Heart left ventricle (tissue), 16 donors: ENCODE measurements at regions not wholly inside any gene's neighbourhood (a gene's known extent, or its start where the extent isn't known, plus 50 kb on each side); places are given as distances from the start of the nearest gene placed in this dataset.

Experiments used
- ATAC-seq, 4 donors: fragments of 200-7000 bp; cut with Tn5 transposase; one replicate each; pipeline ENCODE4 v1.9.1; 2020 to 2022; ENCODE audit warnings: moderate library complexity in 4 of 4, mild to moderate bottlenecking in 3 of 4, moderate number of reproducible peaks in 1 of 4
- DNase-seq, 5 donors: peaks; one replicate each; pipeline ENCODE4 v3.0.0-alpha.2; 2020
- H3K27ac ChIP-seq, 12 donors: fragments of 200-600 bp; sonication (generic) in 4 of 12; one replicate each; pipeline versions ENCODE4 v1.5.0 to v1.8.0; 2016 to 2022; ENCODE audit warnings: mild to moderate bottlenecking in 2 of 12
- H3K27me3 ChIP-seq, 9 donors: fragments of 200-600 bp; sonication (generic) in 2 of 9; one replicate each; pipeline versions ENCODE4 v1.5.1 to v1.8.0; 2016 to 2022; ENCODE audit warnings: mild to moderate bottlenecking in 3 of 9
- H3K36me3 ChIP-seq, 9 donors: fragments of 200-600 bp; sonication (generic) in 2 of 9; one replicate each; pipeline versions ENCODE4 v1.5.0 to v1.8.0; 2018 to 2022; ENCODE audit warnings: mild to moderate bottlenecking in 2 of 9
- H3K4me1 ChIP-seq, 12 donors: fragments of 200-600 bp; sonication (generic) in 4 of 12; one replicate each; pipeline versions ENCODE4 v1.5.0 to v1.8.0; 2016 to 2022; ENCODE audit warnings: mild to moderate bottlenecking in 3 of 12
- H3K4me3 ChIP-seq, 12 donors: fragments of 200-600 bp; sonication (generic) in 4 of 12; one replicate each; pipeline versions ENCODE4 v1.5.0 to v1.8.0; 2017 to 2022; ENCODE audit warnings: mild to moderate bottlenecking in 9 of 12, moderate library complexity in 4 of 12
- H3K9me3 ChIP-seq, 12 donors: fragments of 200-600 bp; sonication (generic) in 4 of 12; one replicate each; pipeline versions ENCODE4 v1.5.0 to v1.8.0; 2016 to 2022; ENCODE audit warnings: mild to moderate bottlenecking in 1 of 12
- POLR2A ChIP-seq, 2 donors: fragments of 450-650 bp; IDR thresholded peaks; one replicate each; pipeline ENCODE4 v1.6.1; 2017; ENCODE audit warnings: antibody characterized with exemption in 2 of 2, mild to moderate bottlenecking in 2 of 2, moderate library complexity in 2 of 2
- WGBS, 4 donors: extraction: QIAGEN DNeasy Blood & Tissue Kit in 2 of 4; methylation state at CpG; one replicate each; pipeline versions ENCODE4 v1.1.5 to v1.1.7; 2013 to 2018; 5-methylcytosine and 5-hydroxymethylcytosine counted together
- intact Hi-C, 10 donors: fragments of 100-400 bp; cut with DNase I; formaldehyde crosslinking; loops; one replicate each; pipeline versions ENCODE4 v1.11.1 to v1.14.2; 2022
- TF ChIP-seq, protein P1 (sequence below), 12 donors: fragments of 200-600 bp; sonication (generic) in 4 of 12; IDR thresholded peaks; one replicate each; pipeline versions ENCODE4 v1.5.0 to v1.8.0; 2018 to 2022; ENCODE audit warnings: antibody characterized with exemption in 12 of 12, mild to moderate bottlenecking in 5 of 12
- donor health status: ischemic (EF 13 %, LVEDD 7.1; RV severe dilation, severe dysfunction).
- donor health status: healthy with polysubstance abuse.
- donor health status: DM: no; HTN: yes; CAD: no.
- donor health status: DM: no; HTN: no; CAD: no.
- donor health status: ischemic (EF 25% LVEDD 6.9; RV normal size, moderate dysfunction).
- donor health status: ischemic (EF 25% LVEDD 5.7; RV mildly dilated, moderate dysfunction).
- donor health status: healthy.
- donor health status: DM: yes; HTN: yes; CAD: no.
- donor health status: ischemic (EF 35%, LVEDD 5.7; RV mildly dilated, moderate dysfunction).
- donor health status: nonischemic (EF 11% LVEDD 7.7; RV severe dilation, severe dysfunction).
- donor health status: DM: yes; HTN: yes; CAD: no.
- donor health status: PGD.
- donor health status: ischemic (EF 29% LVEDD 5.4; RV normal size, mild dysfunction).
- donor health status: nonischemic (EF 23%, LVEDD 6.1; RV moderate dilation, normal function).

DNA sequence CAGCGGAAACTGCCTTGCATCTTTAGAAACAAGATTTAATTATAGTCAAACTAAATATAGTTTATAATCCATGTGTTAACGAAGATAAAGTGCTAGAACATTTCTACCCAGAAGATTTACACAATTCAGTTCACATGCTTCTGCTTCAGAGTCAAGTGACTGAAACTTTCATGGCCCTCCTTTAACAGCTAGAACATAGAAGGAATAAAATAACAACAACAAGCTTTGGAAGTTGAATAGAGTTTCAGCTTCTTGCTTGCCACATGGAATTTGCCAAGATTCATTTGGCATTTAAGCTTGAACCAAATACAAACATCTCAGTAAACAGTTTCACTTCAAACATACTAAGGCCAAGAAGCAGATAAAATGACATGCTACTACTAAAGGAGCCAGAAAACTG, 676.3 kb upstream of the ANO3 start:
- ATAC-seq (no peak), DNase-seq (no peak)
- intact Hi-C loops, result no loop called here
- no peaks in the 10 kb centered on the region for H3K27me3 ChIP-seq
- H3K4me1 ChIP-seq, result no peaks in the 10 kb centered on the region
- 50 to 61% (median 55%) methylated on average over 2 of the region's 2 CpGs for whole genome bisulfite sequencing, 4 donors
- TF ChIP-seq, protein P1, sequence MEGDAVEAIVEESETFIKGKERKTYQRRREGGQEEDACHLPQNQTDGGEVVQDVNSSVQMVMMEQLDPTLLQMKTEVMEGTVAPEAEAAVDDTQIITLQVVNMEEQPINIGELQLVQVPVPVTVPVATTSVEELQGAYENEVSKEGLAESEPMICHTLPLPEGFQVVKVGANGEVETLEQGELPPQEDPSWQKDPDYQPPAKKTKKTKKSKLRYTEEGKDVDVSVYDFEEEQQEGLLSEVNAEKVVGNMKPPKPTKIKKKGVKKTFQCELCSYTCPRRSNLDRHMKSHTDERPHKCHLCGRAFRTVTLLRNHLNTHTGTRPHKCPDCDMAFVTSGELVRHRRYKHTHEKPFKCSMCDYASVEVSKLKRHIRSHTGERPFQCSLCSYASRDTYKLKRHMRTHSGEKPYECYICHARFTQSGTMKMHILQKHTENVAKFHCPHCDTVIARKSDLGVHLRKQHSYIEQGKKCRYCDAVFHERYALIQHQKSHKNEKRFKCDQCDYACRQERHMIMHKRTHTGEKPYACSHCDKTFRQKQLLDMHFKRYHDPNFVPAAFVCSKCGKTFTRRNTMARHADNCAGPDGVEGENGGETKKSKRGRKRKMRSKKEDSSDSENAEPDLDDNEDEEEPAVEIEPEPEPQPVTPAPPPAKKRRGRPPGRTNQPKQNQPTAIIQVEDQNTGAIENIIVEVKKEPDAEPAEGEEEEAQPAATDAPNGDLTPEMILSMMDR (IDR thresholded peaks at IDR 0.05), result no peak
- no peak for TF ChIP-seq POLR2A (IDR thresholded peaks at IDR 0.05)
- peaks cover 0 to 8% (median 0%) of the 10 kb centered on the region in 12 donors for H3K9me3 ChIP-seq
- H3K36me3 ChIP-seq, result no peaks in the 10 kb centered on the region
- no peak overlapping the region for H3K27ac ChIP-seq
- no peak overlapping the region for H3K4me3 ChIP-seq

DNA sequence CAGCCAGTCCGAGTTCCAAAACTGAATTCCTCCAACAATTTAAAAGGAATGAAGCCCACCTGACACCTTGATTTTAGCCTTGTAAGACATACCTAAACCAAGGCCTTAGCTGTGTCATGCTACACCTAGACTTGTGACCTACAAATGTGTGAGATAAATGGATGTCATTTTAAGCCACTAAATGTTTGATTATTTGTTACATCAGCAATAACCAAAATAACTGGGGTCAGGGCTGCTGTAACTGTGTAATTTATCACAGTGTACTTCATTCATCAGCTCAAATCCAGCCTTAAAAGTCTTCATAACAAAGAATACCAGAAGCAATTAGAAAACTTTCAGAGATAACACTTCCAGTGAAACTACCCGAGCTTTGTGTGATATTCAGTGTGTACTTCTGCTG, 673.0 kb upstream of the ANO3 start:
- intact Hi-C loops, result no loop called here
- ATAC-seq (no peak), DNase-seq (no peak)
- 26 to 52% (median 43%) methylated on average over 2 of the region's 2 CpGs for WGBS, 4 donors
- no peak overlapping the region for H3K4me3 ChIP-seq
- TF ChIP-seq POLR2A (IDR thresholded peaks at IDR 0.05), result no peak
- TF ChIP-seq, protein P1 (IDR thresholded peaks at IDR 0.05), result no peak
- no peaks in the 10 kb centered on the region for H3K9me3 ChIP-seq
- H3K27me3 ChIP-seq, result no peaks in the 10 kb centered on the region
- H3K4me1 ChIP-seq, result no peaks in the 10 kb centered on the region
- H3K36me3 ChIP-seq, result no peaks in the 10 kb centered on the region
- H3K27ac ChIP-seq, result no peak overlapping the region

DNA sequence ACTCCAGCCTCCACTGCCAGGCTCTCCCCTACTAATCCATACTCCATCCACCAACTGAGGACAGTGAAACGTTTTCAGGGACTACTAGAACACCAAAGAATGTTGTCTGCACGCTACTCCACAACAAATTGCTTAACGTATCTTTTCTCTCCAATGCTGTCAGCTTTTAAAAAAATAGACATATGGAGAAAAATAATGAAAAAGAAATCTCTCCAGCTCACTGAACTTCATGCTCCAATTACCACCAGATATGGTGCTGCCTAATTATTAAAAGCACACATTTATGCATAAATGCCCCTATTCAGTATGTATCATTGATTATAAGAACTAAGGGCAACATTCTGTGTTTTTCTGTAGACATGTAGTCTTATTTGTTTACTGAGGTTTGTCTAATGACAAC, 672.2 kb upstream of the ANO3 start:
- no peaks in the 10 kb centered on the region for H3K9me3 ChIP-seq
- DNase-seq (no peak), ATAC-seq (no peak)
- no peaks in the 10 kb centered on the region for H3K4me1 ChIP-seq
- H3K27ac ChIP-seq, result no peak overlapping the region
- no peaks in the 10 kb centered on the region for H3K36me3 ChIP-seq
- intact Hi-C loops, result no loop called here
- 54 to 65% (median 61%) methylated on average over 3 of the region's 3 CpGs for WGBS, 4 donors
- H3K27me3 ChIP-seq, result no peaks in the 10 kb centered on the region
- no peak for TF ChIP-seq POLR2A (IDR thresholded peaks at IDR 0.05)
- TF ChIP-seq, protein P1 (IDR thresholded peaks at IDR 0.05), result no peak
- H3K4me3 ChIP-seq, result no peak overlapping the region

DNA sequence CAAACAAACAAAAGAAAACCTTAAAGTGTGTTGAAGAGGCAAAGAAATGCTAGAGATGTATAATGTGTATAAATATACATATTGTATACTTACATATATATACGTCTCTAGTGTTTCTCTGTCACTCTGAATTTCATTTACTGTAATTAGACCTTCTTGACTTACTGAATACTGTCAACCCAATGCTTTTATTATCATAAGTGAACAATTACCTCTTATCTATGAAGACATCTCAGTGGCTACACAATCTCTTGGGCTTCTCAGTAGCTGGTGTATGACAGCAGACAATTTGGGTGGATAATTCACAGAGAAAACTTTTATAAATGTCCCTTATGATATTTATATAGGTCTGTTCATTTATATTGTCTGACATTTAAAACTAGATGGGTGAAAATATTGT, 664.1 kb upstream of the ANO3 start:
- H3K27me3 ChIP-seq, result no peaks in the 10 kb centered on the region
- DNase-seq (no peak), ATAC-seq (no peak)
- no peaks in the 10 kb centered on the region for H3K36me3 ChIP-seq
- 66 to 87% (median 70%) methylated on average over 1 of the region's 1 CpG for WGBS, 4 donors
- no peak overlapping the region for H3K4me3 ChIP-seq
- H3K4me1 ChIP-seq, result no peaks in the 10 kb centered on the region
- intact Hi-C loops, result no loop called here
- H3K27ac ChIP-seq, result no peak overlapping the region
- H3K9me3 ChIP-seq, result no peaks in the 10 kb centered on the region
- TF ChIP-seq, protein P1 (IDR thresholded peaks at IDR 0.05), result no peak
- no peak for TF ChIP-seq POLR2A (IDR thresholded peaks at IDR 0.05)
